Endometrium (tissue), 2 donors: ENCODE measurements at regions not wholly inside any gene's neighbourhood (a gene's known extent, or its start where the extent isn't known, plus 50 kb on each side); places are given as distances from the start of the nearest gene placed in this dataset.
A peak's percentile ranks its signal among the peaks of the same experiment; 100 is the strongest.

Experiments used
- FAIRE-seq: peaks from 2 replicates; lab custom pipeline; 2012; peaks lifted over from hg19 to GRCh38; lab: Jason Lieb, UNC
- donor health status: control.
- donor health status: control.

GRCh38 chr21:39022863-39023693, 160.2 kb downstream of the PSMG1 start:
- no peak for FAIRE-seq

DNA sequence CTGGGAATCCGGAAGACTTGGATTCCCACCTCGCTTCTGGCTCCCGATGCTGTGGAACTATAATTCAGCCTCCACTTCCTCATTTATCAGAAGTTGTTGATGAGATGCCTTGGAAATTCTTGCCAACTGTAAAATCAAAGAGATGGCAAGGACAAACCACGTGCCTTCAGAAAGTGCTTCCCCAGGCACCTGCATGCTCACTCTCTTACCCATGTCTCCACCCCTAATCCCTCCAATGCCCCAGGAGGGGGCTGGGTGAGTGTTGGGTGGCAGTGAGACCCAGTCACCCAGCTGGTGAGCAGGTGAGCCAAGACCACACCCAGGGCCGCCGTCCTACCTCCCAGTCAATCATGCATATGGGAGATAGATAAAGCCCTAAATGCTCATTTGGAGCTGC, 160.8 kb downstream of the PSMG1 start:
- no peak for FAIRE-seq

GRCh38 chr21:39022035-39022434, 161.2 kb downstream of the PSMG1 start:
- no peak for FAIRE-seq

DNA sequence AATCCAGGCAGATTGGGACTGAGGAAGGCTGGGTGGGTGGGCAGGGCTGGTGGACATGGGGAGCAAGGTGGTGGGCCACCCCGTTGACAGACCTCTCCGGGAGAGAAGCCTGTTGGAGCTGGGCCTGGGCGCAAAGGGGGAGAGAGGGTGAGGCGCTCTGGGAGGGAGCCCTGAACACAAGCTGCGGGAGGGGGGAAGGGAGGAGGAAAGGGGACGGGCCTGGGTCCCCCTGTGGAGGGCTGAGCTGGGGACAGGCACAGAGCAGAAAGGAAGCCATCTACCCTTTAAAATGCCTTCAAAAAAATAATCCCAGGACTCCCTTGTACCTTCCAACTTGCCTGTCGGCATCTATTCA, 161.8 kb downstream of the PSMG1 start:
- FAIRE-seq = no peak

GRCh38 chr21:39020751-39021477, 162.3 kb downstream of the PSMG1 start:
- no peak for FAIRE-seq

DNA sequence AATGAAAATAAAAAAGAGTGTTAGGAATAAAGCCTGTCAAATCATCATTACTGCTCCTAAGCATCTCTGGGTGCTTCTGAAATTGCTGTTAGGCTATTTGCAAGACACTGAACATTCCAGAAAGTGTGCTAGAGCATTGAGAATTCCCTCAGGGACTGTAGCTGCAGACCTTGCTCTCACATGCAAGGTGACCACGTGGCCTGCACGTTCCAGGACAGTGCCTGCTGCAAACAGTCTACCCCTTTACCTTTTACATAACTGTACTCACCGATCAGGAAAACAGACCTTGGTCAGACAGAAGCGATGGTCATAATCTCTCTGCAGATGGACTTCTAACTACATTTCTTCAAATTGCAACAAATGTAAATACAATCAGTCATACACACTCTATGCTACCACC, 164.5 kb downstream of the PSMG1 start:
- no peak for FAIRE-seq

DNA sequence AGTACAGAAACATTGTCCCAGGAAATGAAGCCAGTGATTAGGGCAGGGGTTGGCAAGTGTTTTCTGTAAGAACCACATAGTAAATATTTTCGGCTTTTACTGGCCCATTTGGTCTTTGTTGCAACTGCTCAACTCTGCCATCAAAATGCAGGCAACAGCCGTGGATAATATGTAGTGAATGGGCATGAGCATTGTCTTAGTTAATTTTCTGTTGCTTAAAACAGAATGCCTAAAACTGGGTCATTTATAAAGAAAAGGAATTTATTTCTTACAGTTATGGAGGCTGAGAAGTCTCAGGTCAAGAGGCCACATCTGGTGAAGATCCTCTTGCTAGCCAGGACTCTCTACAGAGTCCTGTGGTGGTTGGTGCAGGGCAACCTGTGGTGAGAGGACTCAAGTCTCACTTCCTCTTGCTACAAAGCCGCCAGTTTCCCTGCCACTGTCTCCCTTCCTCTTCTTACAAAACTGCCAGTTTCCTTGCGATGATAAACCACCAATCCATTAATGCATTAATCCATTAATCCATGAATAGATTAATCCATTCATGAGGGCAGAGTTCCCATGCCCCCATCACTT, 166.4 kb downstream of the PSMG1 start:
- FAIRE-seq = no peak

GRCh38 chr21:39014747-39015146, 168.5 kb downstream of the PSMG1 start:
- no peak for FAIRE-seq

- no peak for FAIRE-seq
Observed at GRCh38 chr21:39012326-39013230, 170.7 kb downstream of the PSMG1 start.

DNA sequence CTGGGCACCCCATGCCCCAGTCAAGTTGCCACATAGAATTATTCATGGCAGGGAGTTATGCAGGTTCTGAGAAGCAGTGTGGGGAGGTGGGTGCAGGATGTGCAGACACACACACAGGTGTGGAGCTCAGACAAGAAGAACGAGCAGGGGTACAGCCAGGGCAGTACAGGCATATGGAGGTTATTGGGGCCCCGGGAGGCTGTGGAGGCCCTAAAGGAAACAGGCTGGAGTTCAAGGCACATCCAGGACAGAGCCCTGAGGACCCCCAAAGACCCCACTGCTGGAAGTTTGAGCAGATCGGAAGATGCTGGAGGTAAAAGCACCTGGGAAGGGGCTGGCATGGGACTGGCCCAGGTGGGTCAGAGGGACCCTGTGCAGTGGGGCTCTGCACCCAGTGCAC, 171.3 kb downstream of the PSMG1 start:
- no peak for FAIRE-seq

- no peak for FAIRE-seq
Observed at GRCh38 chr21:39010629-39011404, 172.4 kb downstream of the PSMG1 start.

GRCh38 chr21:39009587-39010225, 173.5 kb downstream of the PSMG1 start:
- FAIRE-seq = no peak

GRCh38 chr21:39007985-39008384, 175.3 kb downstream of the PSMG1 start:
- FAIRE-seq = no peak

GRCh38 chr21:39007532-39007931, 175.7 kb downstream of the PSMG1 start:
- no peak for FAIRE-seq

GRCh38 chr21:39006571-39007311, 176.5 kb downstream of the PSMG1 start:
- no peak for FAIRE-seq

DNA sequence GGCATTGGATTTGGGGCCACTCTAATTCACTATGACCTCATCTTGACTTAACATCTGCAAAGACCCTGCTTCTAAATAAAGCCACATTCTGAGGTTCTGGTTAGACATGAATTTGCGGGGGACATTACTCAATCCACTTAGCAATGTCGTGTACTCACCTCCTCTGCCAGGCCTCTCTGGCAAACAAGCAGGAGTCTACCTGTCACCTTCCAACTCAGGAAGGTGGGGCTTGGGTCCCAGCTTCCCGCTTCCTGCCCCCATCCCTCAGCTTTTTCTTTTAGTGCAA, 177.8 kb downstream of the PSMG1 start:
- no peak for FAIRE-seq

- FAIRE-seq = no peak
Observed at GRCh38 chr21:39004634-39005501, 178.4 kb downstream of the PSMG1 start.

DNA sequence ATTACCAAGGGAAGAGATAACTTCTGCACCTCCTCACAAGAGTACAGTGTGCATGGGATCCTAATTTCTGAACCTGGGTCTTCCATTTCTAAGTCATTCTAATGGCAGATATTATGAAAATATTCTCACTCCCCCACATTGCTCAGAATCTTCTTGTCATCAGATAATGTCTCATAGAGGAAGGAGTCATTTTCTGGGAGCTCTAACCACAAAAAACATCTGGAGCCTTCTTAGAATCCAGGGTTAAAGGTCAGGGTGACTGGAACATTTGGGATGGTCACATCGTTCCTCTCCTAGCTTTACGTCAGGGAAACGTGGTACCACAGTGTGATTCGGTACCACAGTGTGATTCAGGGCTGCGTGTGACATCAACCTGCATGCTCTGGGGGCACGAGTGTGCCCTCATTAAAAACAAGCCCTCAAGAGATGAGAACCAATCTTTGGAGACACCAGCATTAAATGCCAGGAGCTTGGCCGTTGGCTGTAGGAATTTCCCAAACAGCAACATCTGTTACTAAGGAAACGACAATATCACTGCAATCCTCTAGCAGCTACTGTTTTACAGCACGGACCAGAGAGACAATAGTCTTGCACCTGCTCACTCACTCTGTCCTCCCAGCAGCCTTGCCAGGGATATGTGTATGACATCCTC, 179.1 kb downstream of the PSMG1 start:
- FAIRE-seq = peak; percentile 8

DNA sequence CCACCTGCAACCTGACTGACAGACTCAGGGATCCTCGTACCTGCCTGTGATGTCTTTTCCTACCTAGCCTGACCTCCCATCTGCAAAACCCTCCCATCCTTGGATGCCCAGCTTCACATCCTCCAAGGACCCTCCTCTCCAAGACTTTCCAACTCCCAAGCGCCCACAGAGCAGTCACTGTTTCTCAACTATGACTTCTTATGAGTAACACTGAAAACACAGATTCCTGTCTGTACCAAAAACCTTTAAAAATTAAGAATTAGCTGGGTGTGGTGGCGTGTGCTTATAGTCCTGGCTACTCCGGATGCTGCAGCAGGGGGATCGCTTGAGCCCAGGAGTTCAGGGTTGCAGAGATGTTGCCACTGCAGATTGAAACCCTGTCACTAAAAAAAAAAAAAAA, 181.9 kb downstream of the PSMG1 start:
- no peak for FAIRE-seq
